GM18517 (cell line): ENCODE measurements at regions not wholly inside any gene's neighbourhood (a gene's known extent, or its start where the extent isn't known, plus 50 kb on each side); places are given as distances from the start of the nearest gene placed in this dataset.

Experiments
- ATAC-seq: cut with Tn5 transposase; IDR thresholded peaks from one replicate; pipeline ENCODE4 v1.9.1; 2021; ENCODE audit warnings: mild to moderate bottlenecking, moderate library complexity; ENCODE audit not compliant: unreplicated experiment

GRCh38 chr13:74891610-74892009, 590.4 kb downstream of the TBC1D4 start:
- ATAC-seq = no peak

- no peak for ATAC-seq
These were observed 592.6 kb downstream of the TBC1D4 start for GRCh38 chr13:74889321-74889720.

- no peak for ATAC-seq
These were observed 595.5 kb downstream of the TBC1D4 start for GRCh38 chr13:74886502-74886901.

GRCh38 chr13:74883834-74884233, 598.1 kb downstream of the TBC1D4 start:
- ATAC-seq = no peak

- no peak for ATAC-seq
These were observed 610.4 kb downstream of the TBC1D4 start for GRCh38 chr13:74871369-74872070.

- no peak for ATAC-seq
These were observed 611.1 kb downstream of the TBC1D4 start for GRCh38 chr13:74870865-74871264.

GRCh38 chr13:74869846-74870245, 612.1 kb downstream of the TBC1D4 start:
- no peak for ATAC-seq

- ATAC-seq = no peak
These were observed 613.9 kb downstream of the TBC1D4 start for GRCh38 chr13:74868049-74868448.

GRCh38 chr13:74867460-74867859, 614.5 kb downstream of the TBC1D4 start:
- no peak for ATAC-seq

- no peak for ATAC-seq
These were observed 615.9 kb downstream of the TBC1D4 start for GRCh38 chr13:74866101-74866500.

- ATAC-seq = no peak
These were observed 616.3 kb downstream of the TBC1D4 start for GRCh38 chr13:74865656-74866055.

GRCh38 chr13:74860789-74861188, 621.2 kb downstream of the TBC1D4 start:
- ATAC-seq = no peak

GRCh38 chr13:74850893-74851292, 631.1 kb downstream of the TBC1D4 start:
- no peak for ATAC-seq

- no peak for ATAC-seq
These were observed 634.0 kb downstream of the TBC1D4 start for GRCh38 chr13:74847966-74848365.

GRCh38 chr13:74845806-74846205, 636.2 kb downstream of the TBC1D4 start:
- ATAC-seq = no peak

GRCh38 chr13:74841651-74842050, 640.3 kb downstream of the TBC1D4 start:
- ATAC-seq = no peak

GRCh38 chr13:74841123-74841522, 640.8 kb downstream of the TBC1D4 start:
- no peak for ATAC-seq

- no peak for ATAC-seq
These were observed 642.3 kb downstream of the TBC1D4 start for GRCh38 chr13:74839656-74840055.

GRCh38 chr13:74838096-74838495, 643.9 kb downstream of the TBC1D4 start:
- ATAC-seq = no peak

- ATAC-seq = no peak
These were observed 645.3 kb downstream of the TBC1D4 start for GRCh38 chr13:74836628-74837027.

- no peak for ATAC-seq
These were observed 646.4 kb downstream of the TBC1D4 start for GRCh38 chr13:74835579-74835978.

GRCh38 chr13:74825938-74826246, 656.1 kb downstream of the TBC1D4 start:
- ATAC-seq = no peak
